ENCODE measurements at regions not wholly inside any gene's neighbourhood (a gene's known extent, or its start where the extent isn't known, plus 50 kb on each side); places are given as distances from the start of the nearest gene placed in this dataset.
A peak's percentile ranks its signal among the peaks of the same experiment; 100 is the strongest.

DNA sequence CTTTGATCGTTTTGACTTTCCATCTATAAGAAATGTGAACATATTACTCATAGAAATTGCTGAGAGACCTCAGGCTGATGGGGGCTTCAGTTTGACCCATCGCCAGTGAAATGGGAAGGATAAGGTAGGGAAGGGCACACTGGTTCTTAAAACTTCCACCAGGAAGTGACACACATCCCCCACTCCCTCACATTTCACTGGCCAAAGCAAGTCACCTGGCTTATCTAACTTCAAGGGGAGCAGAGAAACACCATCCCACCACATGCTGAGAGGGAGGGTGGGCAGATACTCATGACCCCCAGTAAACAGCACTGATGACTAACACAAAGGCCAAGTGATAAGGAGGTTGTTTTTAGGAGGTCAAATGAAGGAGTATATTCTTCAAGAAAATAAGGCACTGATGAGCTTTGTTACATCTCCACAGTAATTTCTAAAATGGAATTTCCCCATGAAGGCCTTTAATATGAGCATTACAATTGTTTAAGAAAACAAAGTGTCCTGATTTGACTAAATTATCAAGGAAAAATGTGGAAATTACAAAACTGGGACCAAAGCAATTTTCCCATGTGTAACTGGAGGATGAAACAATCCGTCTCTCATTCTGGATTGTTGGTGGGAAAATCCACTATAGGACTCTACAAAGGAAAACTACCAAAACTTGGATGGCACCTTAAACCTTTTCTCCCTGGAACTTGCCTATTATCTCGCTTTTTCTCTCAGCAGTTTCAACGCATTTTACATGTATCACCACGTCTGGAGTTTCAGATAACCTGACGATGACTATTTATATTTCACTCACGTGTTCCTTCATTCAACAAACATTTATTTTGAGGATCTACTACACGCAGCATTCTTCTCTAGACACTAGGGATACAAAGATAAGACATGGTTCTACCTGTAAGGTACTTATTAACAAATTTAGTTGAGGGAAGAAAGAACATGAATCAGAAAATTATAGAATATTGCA lies 91.8 kb upstream of the EEA1 start:
- no peaks in the 10 kb centered on the region for H3K27me3 ChIP-seq (ENCODE audit: insufficient read depth, low read length, poor library complexity, severe bottlenecking)
- no peak overlapping the region for H3K9ac ChIP-seq (ENCODE audit: low read depth, low read length, poor library complexity, severe bottlenecking)
- TF ChIP-seq, protein P1, sequence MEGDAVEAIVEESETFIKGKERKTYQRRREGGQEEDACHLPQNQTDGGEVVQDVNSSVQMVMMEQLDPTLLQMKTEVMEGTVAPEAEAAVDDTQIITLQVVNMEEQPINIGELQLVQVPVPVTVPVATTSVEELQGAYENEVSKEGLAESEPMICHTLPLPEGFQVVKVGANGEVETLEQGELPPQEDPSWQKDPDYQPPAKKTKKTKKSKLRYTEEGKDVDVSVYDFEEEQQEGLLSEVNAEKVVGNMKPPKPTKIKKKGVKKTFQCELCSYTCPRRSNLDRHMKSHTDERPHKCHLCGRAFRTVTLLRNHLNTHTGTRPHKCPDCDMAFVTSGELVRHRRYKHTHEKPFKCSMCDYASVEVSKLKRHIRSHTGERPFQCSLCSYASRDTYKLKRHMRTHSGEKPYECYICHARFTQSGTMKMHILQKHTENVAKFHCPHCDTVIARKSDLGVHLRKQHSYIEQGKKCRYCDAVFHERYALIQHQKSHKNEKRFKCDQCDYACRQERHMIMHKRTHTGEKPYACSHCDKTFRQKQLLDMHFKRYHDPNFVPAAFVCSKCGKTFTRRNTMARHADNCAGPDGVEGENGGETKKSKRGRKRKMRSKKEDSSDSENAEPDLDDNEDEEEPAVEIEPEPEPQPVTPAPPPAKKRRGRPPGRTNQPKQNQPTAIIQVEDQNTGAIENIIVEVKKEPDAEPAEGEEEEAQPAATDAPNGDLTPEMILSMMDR (conservative IDR thresholded peaks at IDR 0.05; ENCODE audit: low read length): no peak
- TF ChIP-seq EZH2phosphoT487 (IDR thresholded peaks at IDR 0.05; ENCODE audit: borderline replicate concordance): no peak
- H4K20me1 ChIP-seq (ENCODE audit: insufficient read depth, low read length, poor library complexity, severe bottlenecking): no peaks in the 10 kb centered on the region
- peak overlapping the region; percentile 37 for H2AFZ ChIP-seq (ENCODE audit: low read length)
- H3K4me3 ChIP-seq (ENCODE audit: low read length, poor library complexity, severe bottlenecking): no peak overlapping the region
- no peaks in the 10 kb centered on the region for H3K36me3 ChIP-seq (ENCODE audit: insufficient read depth, low read length)
- no peaks in the 10 kb centered on the region for H3K9me2 ChIP-seq (replicated peaks; ENCODE audit: low read depth, low read length)
- no peaks in the 10 kb centered on the region for H3K9me3 ChIP-seq (ENCODE audit: insufficient read depth, low read depth, low read length)
- no peaks in the 10 kb centered on the region for H3F3A ChIP-seq (ENCODE audit: low read depth)
- H3K4me1 ChIP-seq (ENCODE audit: insufficient read depth, low read length, poor library complexity, severe bottlenecking): no peaks in the 10 kb centered on the region
- no peaks in the 10 kb centered on the region for H3K79me2 ChIP-seq (ENCODE audit: insufficient read depth, low read length)
- no peak overlapping the region for H3K4me2 ChIP-seq (ENCODE audit: low read depth, low read length, poor library complexity, severe bottlenecking)

DNA sequence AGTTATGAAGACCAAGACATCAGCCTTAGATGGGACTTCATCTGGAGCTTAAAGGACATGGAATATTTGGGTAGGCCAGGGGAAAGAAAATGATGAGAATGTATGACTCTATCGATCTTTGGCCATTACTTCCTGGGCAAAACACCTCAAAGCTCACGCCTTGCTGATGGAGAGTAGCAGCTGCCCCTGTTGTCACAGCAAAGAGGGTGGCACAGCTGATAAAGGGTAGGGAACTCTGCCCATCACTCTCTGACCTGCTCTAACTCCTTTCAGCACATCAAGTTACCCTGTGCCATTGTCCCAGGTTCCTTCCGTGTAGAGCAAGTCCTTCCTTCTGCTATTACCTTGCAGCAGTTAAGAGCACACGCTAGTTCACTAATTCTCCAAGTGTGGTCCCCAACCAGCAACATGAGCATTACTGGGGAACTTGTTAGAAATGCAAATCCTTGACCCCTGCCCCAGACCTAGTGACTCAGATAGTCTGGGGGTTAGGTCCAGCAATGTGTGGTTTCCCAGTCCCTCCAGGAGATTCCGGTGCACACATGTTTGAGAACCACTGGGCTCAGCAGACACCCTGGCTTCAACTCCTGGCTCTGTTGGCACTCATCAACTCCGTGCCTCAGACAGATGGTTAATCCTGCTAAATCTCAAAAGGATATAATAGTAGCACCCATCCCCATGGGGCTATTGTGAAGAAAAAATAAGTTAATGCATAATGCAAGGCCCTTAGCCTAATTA lies 93.7 kb upstream of the EEA1 start:
- Histone ChIP-seq H3K4me3 (ENCODE audit: low read length, poor library complexity, severe bottlenecking) (no peak overlapping the region), H3K4me1 (ENCODE audit: insufficient read depth, low read length, poor library complexity, severe bottlenecking) (no peaks in the 10 kb centered on the region)
- no peak for TF ChIP-seq EZH2phosphoT487 (IDR thresholded peaks at IDR 0.05; ENCODE audit: borderline replicate concordance)
- TF ChIP-seq, protein P1 (conservative IDR thresholded peaks at IDR 0.05; ENCODE audit: low read length): no peak

DNA sequence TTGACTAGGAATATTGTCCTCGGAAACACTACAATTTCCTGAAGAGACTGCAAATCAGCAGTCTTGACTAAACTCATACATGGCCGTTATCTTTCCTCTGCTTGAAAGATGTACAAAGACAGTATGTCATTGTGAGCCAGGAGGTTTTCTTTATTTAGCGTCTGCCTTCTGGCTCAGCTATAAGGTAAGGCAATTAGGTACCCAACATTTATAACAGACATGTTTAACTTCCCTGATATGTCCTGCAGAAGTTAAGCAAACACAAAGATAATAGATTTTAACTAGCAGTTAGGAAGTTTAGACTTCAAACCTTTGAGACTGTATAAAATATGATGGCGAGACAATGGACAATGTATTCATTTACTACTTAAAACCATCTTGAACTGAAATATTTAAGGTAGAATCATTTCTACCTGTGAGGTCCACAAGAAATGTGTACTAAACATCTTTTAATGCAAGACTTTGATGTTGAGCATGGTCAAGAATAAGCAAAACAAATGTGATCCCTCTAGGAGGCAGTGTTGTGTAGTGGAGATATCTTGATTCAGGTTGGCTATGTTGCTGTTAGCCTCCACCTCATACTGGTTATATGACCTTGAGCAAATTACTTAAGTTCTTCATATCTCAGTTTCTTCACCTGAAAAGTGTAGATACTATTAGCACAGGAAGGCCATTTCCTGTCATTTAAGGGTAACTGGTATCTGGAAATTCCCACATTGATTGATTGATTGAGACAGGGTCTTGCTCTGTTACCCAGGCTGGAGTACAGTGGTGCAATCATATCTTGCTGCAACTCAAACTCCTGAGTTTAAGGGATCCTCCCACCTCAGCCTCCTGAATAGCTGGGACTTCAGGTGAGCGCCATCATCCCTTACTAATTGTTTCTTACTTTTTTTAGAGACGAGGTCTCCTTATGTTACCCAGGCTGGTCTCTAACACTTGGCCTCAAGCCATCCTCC lies 96.3 kb upstream of the EEA1 start:
- no peak overlapping the region for H2AFZ ChIP-seq (ENCODE audit: low read length)
- H3K4me1 ChIP-seq (ENCODE audit: insufficient read depth, low read length, poor library complexity, severe bottlenecking): no peaks in the 10 kb centered on the region
- H3K4me3 ChIP-seq (ENCODE audit: low read length, poor library complexity, severe bottlenecking): no peak overlapping the region
- H3K27me3 ChIP-seq (ENCODE audit: insufficient read depth, low read length, poor library complexity, severe bottlenecking): no peaks in the 10 kb centered on the region
- no peaks in the 10 kb centered on the region for H4K20me1 ChIP-seq (ENCODE audit: insufficient read depth, low read length, poor library complexity, severe bottlenecking)
- TF ChIP-seq, protein P1 (conservative IDR thresholded peaks at IDR 0.05; ENCODE audit: low read length): peak; percentile 69
- no peak for TF ChIP-seq EZH2phosphoT487 (IDR thresholded peaks at IDR 0.05; ENCODE audit: borderline replicate concordance)
- no peaks in the 10 kb centered on the region for H3K79me2 ChIP-seq (ENCODE audit: insufficient read depth, low read length)
- H3F3A ChIP-seq (ENCODE audit: low read depth): no peaks in the 10 kb centered on the region
- no peaks in the 10 kb centered on the region for H3K36me3 ChIP-seq (ENCODE audit: insufficient read depth, low read length)
- H3K9me3 ChIP-seq (ENCODE audit: insufficient read depth, low read depth, low read length): no peaks in the 10 kb centered on the region
- H3K9ac ChIP-seq (ENCODE audit: low read depth, low read length, poor library complexity, severe bottlenecking): no peak overlapping the region
- H3K9me2 ChIP-seq (replicated peaks; ENCODE audit: low read depth, low read length): no peaks in the 10 kb centered on the region
- H3K4me2 ChIP-seq (ENCODE audit: low read depth, low read length, poor library complexity, severe bottlenecking): no peak overlapping the region

More for the DNA sequence above, 93.7 kb upstream of the EEA1 start:
- Histone ChIP-seq H3K9me2 (replicated peaks; ENCODE audit: low read depth, low read length) (no peaks in the 10 kb centered on the region), H3F3A (ENCODE audit: low read depth) (no peaks in the 10 kb centered on the region), H3K4me2 (ENCODE audit: low read depth, low read length, poor library complexity, severe bottlenecking) (no peak overlapping the region), H4K20me1 (ENCODE audit: insufficient read depth, low read length, poor library complexity, severe bottlenecking) (no peaks in the 10 kb centered on the region), H3K9ac (ENCODE audit: low read depth, low read length, poor library complexity, severe bottlenecking) (no peak overlapping the region), H3K9me3 (ENCODE audit: insufficient read depth, low read depth, low read length) (no peaks in the 10 kb centered on the region), H2AFZ (ENCODE audit: low read length) (no peak overlapping the region), H3K27me3 (ENCODE audit: insufficient read depth, low read length, poor library complexity, severe bottlenecking) (no peaks in the 10 kb centered on the region), H3K36me3 (ENCODE audit: insufficient read depth, low read length) (no peaks in the 10 kb centered on the region), H3K79me2 (ENCODE audit: insufficient read depth, low read length) (no peaks in the 10 kb centered on the region)
